ENCODE measurements at regions not wholly inside any gene's neighbourhood (a gene's known extent, or its start where the extent isn't known, plus 50 kb on each side); places are given as distances from the start of the nearest gene placed in this dataset.
"Not testable (repeated sequence)": the region's sequence is repeated elsewhere in the genome, so short reads cannot be mapped to it uniquely, and the experiment has no call there.

- TF ChIP-seq CHD2 (IDR thresholded peaks at IDR 0.05; ENCODE audit: low read length, partially characterized antibody); RAD21 (conservative IDR thresholded peaks at IDR 0.05 in 1 of 2, IDR thresholded peaks at IDR 0.05 in 1 of 2); NR3C1 (IDR thresholded peaks at IDR 0.05); CTCF (IDR thresholded peaks at IDR 0.05); ZFP36 (IDR thresholded peaks at IDR 0.05; ENCODE audit: borderline replicate concordance, partially characterized antibody); REST (IDR thresholded peaks at IDR 0.05); HDAC2 (IDR thresholded peaks at IDR 0.05); USF2 (IDR thresholded peaks at IDR 0.05); HMGXB4 (CRISPR knock-in tag; IDR thresholded peaks at IDR 0.05; ENCODE audit: borderline replicate concordance); POLR2A (IDR thresholded peaks at IDR 0.05; ENCODE audit: low read length): not testable (repeated sequence)
These were observed 159.2 kb downstream of the CCDC74A start for GRCh38 chr2:131686894-131687238.

Measured in A549 (cell line).